H1 (cell line): ENCODE measurements at regions not wholly inside any gene's neighbourhood (a gene's known extent, or its start where the extent isn't known, plus 50 kb on each side); places are given as distances from the start of the nearest gene placed in this dataset.

Experiments used
- ASH2L ChIP-seq: fragments of 200-600, 300-600 bp; sonication (generic); IDR thresholded peaks from one replicate; pipeline ENCODE4 v1.7.1; 2017; ENCODE audit warnings: low read length
- CBX5 ChIP-seq: fragments of 300-800, 300-1000 bp; sonication (generic); IDR thresholded peaks from 2 replicates; pipeline ENCODE4 v1.7.1; 2016; ENCODE audit warnings: antibody characterized with exemption, low read length, low read depth
- CHD2 ChIP-seq: IDR thresholded peaks from 2 replicates; pipeline ENCODE4 v1.6.1; 2012; ENCODE audit warnings: low read length, improper control_type of control experiment
- SP4 ChIP-seq: IDR thresholded peaks from 2 replicates; pipeline ENCODE4 v1.6.1; 2012; ENCODE audit warnings: low read length, inconsistent platforms
- TF ChIP-seq, protein P1 (sequence below): fragments of 300-600 bp; sonication (generic); IDR thresholded peaks from 2 replicates; pipeline ENCODE4 v1.7.1; 2012; ENCODE audit warnings: low read length, moderate library complexity, mild to moderate bottlenecking, inconsistent platforms; ENCODE audit not compliant: insufficient replicate concordance
- TF ChIP-seq, protein P2 (sequence below): IDR thresholded peaks from 2 replicates; pipeline ENCODE4 v1.6.1; 2012; ENCODE audit warnings: inconsistent platforms
- TF ChIP-seq, protein P3 (sequence below), 3 experiments: IDR thresholded peaks; 1 replicate in 2 of 3; 2 replicates in 1 of 3; pipeline versions ENCODE4 v1.5.1 to v1.6.1; 2011; ENCODE audit warnings: low read length in 3 of 3, mild to moderate bottlenecking in 3 of 3, inconsistent platforms in 2 of 3, low read depth in 1 of 3, moderate library complexity in 1 of 3; ENCODE audit not compliant: insufficient read depth in 1 of 3; ENCODE audit errors: control extremely low read depth in 1 of 3

DNA sequence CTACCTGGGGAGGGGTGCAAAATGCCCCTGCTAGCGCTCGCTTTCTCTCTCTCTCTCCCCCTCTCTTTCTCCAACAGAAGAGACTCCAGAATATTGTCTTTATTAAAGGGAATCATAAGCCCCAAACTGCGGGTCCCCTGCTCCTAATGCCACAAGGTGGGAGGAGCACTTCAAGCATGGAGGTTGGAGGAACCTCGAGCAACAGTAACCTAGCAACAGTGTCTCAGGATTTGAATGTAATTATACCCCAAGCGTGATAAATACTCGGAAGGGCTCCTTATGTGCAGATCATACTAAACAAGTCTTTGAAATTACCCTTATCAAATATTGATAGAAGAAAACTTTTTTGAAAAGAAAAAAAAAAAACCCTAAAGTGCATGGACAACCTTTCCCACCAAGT is 582.2 kb upstream of the PPP2R3A start (continued):
- TF ChIP-seq, protein P1, sequence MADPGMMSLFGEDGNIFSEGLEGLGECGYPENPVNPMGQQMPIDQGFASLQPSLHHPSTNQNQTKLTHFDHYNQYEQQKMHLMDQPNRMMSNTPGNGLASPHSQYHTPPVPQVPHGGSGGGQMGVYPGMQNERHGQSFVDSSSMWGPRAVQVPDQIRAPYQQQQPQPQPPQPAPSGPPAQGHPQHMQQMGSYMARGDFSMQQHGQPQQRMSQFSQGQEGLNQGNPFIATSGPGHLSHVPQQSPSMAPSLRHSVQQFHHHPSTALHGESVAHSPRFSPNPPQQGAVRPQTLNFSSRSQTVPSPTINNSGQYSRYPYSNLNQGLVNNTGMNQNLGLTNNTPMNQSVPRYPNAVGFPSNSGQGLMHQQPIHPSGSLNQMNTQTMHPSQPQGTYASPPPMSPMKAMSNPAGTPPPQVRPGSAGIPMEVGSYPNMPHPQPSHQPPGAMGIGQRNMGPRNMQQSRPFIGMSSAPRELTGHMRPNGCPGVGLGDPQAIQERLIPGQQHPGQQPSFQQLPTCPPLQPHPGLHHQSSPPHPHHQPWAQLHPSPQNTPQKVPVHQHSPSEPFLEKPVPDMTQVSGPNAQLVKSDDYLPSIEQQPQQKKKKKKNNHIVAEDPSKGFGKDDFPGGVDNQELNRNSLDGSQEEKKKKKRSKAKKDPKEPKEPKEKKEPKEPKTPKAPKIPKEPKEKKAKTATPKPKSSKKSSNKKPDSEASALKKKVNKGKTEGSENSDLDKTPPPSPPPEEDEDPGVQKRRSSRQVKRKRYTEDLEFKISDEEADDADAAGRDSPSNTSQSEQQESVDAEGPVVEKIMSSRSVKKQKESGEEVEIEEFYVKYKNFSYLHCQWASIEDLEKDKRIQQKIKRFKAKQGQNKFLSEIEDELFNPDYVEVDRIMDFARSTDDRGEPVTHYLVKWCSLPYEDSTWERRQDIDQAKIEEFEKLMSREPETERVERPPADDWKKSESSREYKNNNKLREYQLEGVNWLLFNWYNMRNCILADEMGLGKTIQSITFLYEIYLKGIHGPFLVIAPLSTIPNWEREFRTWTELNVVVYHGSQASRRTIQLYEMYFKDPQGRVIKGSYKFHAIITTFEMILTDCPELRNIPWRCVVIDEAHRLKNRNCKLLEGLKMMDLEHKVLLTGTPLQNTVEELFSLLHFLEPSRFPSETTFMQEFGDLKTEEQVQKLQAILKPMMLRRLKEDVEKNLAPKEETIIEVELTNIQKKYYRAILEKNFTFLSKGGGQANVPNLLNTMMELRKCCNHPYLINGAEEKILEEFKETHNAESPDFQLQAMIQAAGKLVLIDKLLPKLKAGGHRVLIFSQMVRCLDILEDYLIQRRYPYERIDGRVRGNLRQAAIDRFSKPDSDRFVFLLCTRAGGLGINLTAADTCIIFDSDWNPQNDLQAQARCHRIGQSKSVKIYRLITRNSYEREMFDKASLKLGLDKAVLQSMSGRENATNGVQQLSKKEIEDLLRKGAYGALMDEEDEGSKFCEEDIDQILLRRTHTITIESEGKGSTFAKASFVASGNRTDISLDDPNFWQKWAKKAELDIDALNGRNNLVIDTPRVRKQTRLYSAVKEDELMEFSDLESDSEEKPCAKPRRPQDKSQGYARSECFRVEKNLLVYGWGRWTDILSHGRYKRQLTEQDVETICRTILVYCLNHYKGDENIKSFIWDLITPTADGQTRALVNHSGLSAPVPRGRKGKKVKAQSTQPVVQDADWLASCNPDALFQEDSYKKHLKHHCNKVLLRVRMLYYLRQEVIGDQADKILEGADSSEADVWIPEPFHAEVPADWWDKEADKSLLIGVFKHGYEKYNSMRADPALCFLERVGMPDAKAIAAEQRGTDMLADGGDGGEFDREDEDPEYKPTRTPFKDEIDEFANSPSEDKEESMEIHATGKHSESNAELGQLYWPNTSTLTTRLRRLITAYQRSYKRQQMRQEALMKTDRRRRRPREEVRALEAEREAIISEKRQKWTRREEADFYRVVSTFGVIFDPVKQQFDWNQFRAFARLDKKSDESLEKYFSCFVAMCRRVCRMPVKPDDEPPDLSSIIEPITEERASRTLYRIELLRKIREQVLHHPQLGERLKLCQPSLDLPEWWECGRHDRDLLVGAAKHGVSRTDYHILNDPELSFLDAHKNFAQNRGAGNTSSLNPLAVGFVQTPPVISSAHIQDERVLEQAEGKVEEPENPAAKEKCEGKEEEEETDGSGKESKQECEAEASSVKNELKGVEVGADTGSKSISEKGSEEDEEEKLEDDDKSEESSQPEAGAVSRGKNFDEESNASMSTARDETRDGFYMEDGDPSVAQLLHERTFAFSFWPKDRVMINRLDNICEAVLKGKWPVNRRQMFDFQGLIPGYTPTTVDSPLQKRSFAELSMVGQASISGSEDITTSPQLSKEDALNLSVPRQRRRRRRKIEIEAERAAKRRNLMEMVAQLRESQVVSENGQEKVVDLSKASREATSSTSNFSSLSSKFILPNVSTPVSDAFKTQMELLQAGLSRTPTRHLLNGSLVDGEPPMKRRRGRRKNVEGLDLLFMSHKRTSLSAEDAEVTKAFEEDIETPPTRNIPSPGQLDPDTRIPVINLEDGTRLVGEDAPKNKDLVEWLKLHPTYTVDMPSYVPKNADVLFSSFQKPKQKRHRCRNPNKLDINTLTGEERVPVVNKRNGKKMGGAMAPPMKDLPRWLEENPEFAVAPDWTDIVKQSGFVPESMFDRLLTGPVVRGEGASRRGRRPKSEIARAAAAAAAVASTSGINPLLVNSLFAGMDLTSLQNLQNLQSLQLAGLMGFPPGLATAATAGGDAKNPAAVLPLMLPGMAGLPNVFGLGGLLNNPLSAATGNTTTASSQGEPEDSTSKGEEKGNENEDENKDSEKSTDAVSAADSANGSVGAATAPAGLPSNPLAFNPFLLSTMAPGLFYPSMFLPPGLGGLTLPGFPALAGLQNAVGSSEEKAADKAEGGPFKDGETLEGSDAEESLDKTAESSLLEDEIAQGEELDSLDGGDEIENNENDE, result no peak
- TF ChIP-seq, protein P2, sequence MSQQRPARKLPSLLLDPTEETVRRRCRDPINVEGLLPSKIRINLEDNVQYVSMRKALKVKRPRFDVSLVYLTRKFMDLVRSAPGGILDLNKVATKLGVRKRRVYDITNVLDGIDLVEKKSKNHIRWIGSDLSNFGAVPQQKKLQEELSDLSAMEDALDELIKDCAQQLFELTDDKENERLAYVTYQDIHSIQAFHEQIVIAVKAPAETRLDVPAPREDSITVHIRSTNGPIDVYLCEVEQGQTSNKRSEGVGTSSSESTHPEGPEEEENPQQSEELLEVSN, result no peak
- no peak for TF ChIP-seq CBX5
- TF ChIP-seq, protein P3, sequence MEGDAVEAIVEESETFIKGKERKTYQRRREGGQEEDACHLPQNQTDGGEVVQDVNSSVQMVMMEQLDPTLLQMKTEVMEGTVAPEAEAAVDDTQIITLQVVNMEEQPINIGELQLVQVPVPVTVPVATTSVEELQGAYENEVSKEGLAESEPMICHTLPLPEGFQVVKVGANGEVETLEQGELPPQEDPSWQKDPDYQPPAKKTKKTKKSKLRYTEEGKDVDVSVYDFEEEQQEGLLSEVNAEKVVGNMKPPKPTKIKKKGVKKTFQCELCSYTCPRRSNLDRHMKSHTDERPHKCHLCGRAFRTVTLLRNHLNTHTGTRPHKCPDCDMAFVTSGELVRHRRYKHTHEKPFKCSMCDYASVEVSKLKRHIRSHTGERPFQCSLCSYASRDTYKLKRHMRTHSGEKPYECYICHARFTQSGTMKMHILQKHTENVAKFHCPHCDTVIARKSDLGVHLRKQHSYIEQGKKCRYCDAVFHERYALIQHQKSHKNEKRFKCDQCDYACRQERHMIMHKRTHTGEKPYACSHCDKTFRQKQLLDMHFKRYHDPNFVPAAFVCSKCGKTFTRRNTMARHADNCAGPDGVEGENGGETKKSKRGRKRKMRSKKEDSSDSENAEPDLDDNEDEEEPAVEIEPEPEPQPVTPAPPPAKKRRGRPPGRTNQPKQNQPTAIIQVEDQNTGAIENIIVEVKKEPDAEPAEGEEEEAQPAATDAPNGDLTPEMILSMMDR (IDR thresholded peaks at IDR 0.05; ENCODE audit: control extremely low read depth in 1 of 3, insufficient read depth in 1 of 3, low read depth in 1 of 3, low read length in 3 of 3), result no peak
- TF ChIP-seq ASH2L, result no peak
- no peak for TF ChIP-seq CHD2
- no peak for TF ChIP-seq SP4
